T-helper 2 cell treated with Interferon-gamma antibody and Interleukin-4, amounts not matched to agents 5 μg/mL and 100 μg/mL, for 36 hours (primary cell): ENCODE measurements at regions not wholly inside any gene's neighbourhood (a gene's known extent, or its start where the extent isn't known, plus 50 kb on each side); places are given as distances from the start of the nearest gene placed in this dataset.

Experiments used
- DNase-seq: peaks from one replicate; pipeline ENCODE4 v3.0.0; 2021; ENCODE audit warnings: low spot score
- H3K27ac Mint-ChIP-seq: one replicate; pipeline ENCODE4 v1.8.0; 2021; ENCODE audit warnings: mild to moderate bottlenecking, mixed read lengths
- H3K27me3 Mint-ChIP-seq: one replicate; pipeline ENCODE4 v1.8.0; 2021; ENCODE audit warnings: low read depth, mixed read lengths
- H3K36me3 Mint-ChIP-seq: one replicate; pipeline ENCODE4 v1.8.0; 2021; ENCODE audit warnings: low read depth, mixed read lengths
- H3K4me1 Mint-ChIP-seq: one replicate; pipeline ENCODE4 v1.8.0; 2021; ENCODE audit warnings: low read depth, mixed read lengths
- H3K4me3 Mint-ChIP-seq: one replicate; pipeline ENCODE4 v1.8.0; 2022; ENCODE audit warnings: mild to moderate bottlenecking, moderate library complexity, mixed read lengths
- H3K9me3 Mint-ChIP-seq: one replicate; pipeline ENCODE4 v1.8.0; 2021; ENCODE audit warnings: mixed read lengths

GRCh38 chr16:77132051-77132618 lies 58.9 kb upstream of the MON1B start:
- no peaks in the 10 kb centered on the region for H3K36me3 Mint-ChIP-seq
- H3K27me3 Mint-ChIP-seq = no peaks in the 10 kb centered on the region
- no peak overlapping the region for H3K27ac Mint-ChIP-seq
- H3K4me1 Mint-ChIP-seq = no peaks in the 10 kb centered on the region
- DNase-seq = no peak
- H3K9me3 Mint-ChIP-seq = no peaks in the 10 kb centered on the region
- H3K4me3 Mint-ChIP-seq = no peak overlapping the region

GRCh38 chr16:77133706-77134105 lies 57.3 kb upstream of the MON1B start:
- Mint-ChIP-seq H3K9me3 (no peaks in the 10 kb centered on the region), H3K4me3 (no peak overlapping the region), H3K36me3 (no peaks in the 10 kb centered on the region), H3K27ac (no peak overlapping the region), H3K4me1 (no peaks in the 10 kb centered on the region), H3K27me3 (no peaks in the 10 kb centered on the region)
- DNase-seq = no peak

GRCh38 chr16:77137045-77137444 lies 53.9 kb upstream of the MON1B start:
- no peaks in the 10 kb centered on the region for H3K27me3 Mint-ChIP-seq
- no peaks in the 10 kb centered on the region for H3K4me1 Mint-ChIP-seq
- no peak for DNase-seq
- H3K9me3 Mint-ChIP-seq = no peaks in the 10 kb centered on the region
- no peaks in the 10 kb centered on the region for H3K36me3 Mint-ChIP-seq
- no peak overlapping the region for H3K4me3 Mint-ChIP-seq
- H3K27ac Mint-ChIP-seq = no peak overlapping the region
